Keratinocyte (primary cell): ENCODE measurements at regions not wholly inside any gene's neighbourhood (a gene's known extent, or its start where the extent isn't known, plus 50 kb on each side); places are given as distances from the start of the nearest gene placed in this dataset.

Experiments
- DNase-seq: peaks from one replicate; pipeline ENCODE4 v3.0.0-alpha.2; 2011; ENCODE audit warnings: low read depth, missing footprints, low spot score
- FAIRE-seq: peaks from 2 replicates; lab custom pipeline; 2011; peaks lifted over from hg19 to GRCh38; lab: Jason Lieb, UNC
- H2AFZ ChIP-seq: 2 replicates; pipeline ENCODE4 v1.6.0; 2012; ENCODE audit warnings: low read length, control low read depth, inconsistent platforms; ENCODE audit not compliant: control insufficient read depth
- H3K27ac ChIP-seq: 2 replicates; pipeline ENCODE4 v1.5.1; 2011; ENCODE audit warnings: low read length; ENCODE audit not compliant: control insufficient read depth, insufficient read depth
- H3K27me3 ChIP-seq: 3 replicates; pipeline ENCODE4 v1.6.0; 2011; ENCODE audit warnings: low read length; ENCODE audit not compliant: control insufficient read depth, insufficient read depth; ENCODE audit errors: extremely low read depth
- H3K36me3 ChIP-seq, 2 experiments: 2 replicates in 1 of 2; 3 replicates in 1 of 2; pipeline ENCODE4 v1.5.1; 2011; ENCODE audit warnings: low read length in 2 of 2, mild to moderate bottlenecking in 1 of 2; ENCODE audit not compliant: control insufficient read depth in 2 of 2, insufficient read depth in 2 of 2; ENCODE audit errors: extremely low read depth in 1 of 2
- H3K4me1 ChIP-seq: 3 replicates; pipeline ENCODE4 v1.5.1; 2011; ENCODE audit warnings: low read length; ENCODE audit not compliant: control insufficient read depth, insufficient read depth; ENCODE audit errors: extremely low read depth
- H3K4me2 ChIP-seq: 3 replicates; pipeline ENCODE4 v1.6.0; 2011; ENCODE audit warnings: low read depth, low read length; ENCODE audit not compliant: control insufficient read depth, insufficient read depth; ENCODE audit errors: extremely low read depth
- H3K4me3 ChIP-seq, 3 experiments: fragments of 200-600 bp in 1 of 3; sonication (generic) in 1 of 3; 2 replicates in 2 of 3; 3 replicates in 1 of 3; pipeline ENCODE4 v1.5.1; 2011 to 2016; ENCODE audit warnings: low read length in 3 of 3, mild to moderate bottlenecking in 3 of 3, control low read depth in 2 of 3, inconsistent platforms in 1 of 3, low read depth in 1 of 3, mixed read lengths in 1 of 3, mixed run types in 1 of 3, moderate library complexity in 1 of 3; ENCODE audit not compliant: control insufficient read depth in 2 of 3, insufficient read depth in 2 of 3; ENCODE audit errors: extremely low read depth in 1 of 3
- H3K79me2 ChIP-seq: 2 replicates; pipeline ENCODE4 v1.6.0; 2012; ENCODE audit warnings: low read length; ENCODE audit not compliant: control insufficient read depth, insufficient read depth
- H3K9ac ChIP-seq: 3 replicates; pipeline ENCODE4 v1.6.0; 2011; ENCODE audit warnings: low read length; ENCODE audit not compliant: control insufficient read depth, insufficient read depth; ENCODE audit errors: extremely low read depth
- H3K9me1 ChIP-seq: 3 replicates; pipeline ENCODE4 v1.6.0; 2011; ENCODE audit warnings: low read length; ENCODE audit not compliant: control insufficient read depth, insufficient read depth; ENCODE audit errors: extremely low read depth
- H3K9me3 ChIP-seq: 2 replicates; pipeline ENCODE4 v1.5.1; 2012; ENCODE audit warnings: low read depth, low read length; ENCODE audit not compliant: control insufficient read depth
- H4K20me1 ChIP-seq: 3 replicates; pipeline ENCODE4 v1.6.0; 2011; ENCODE audit warnings: low read length; ENCODE audit not compliant: control insufficient read depth, insufficient read depth; ENCODE audit errors: extremely low read depth
- EZH2 ChIP-seq: IDR thresholded peaks from one replicate; pipeline ENCODE4 v1.6.1; 2012; ENCODE audit warnings: inconsistent platforms, mild to moderate bottlenecking, low read length, moderate library complexity
- dilution Hi-C: fragments of 300-500 bp; cut with MboI; formaldehyde crosslinking; loops from one replicate; pipeline ENCODE4 v1.7.0; 2020; ENCODE audit warnings: low sequenced_read_pairs; ENCODE audit not compliant: extremely low pct_ligation_motif_present
- TF ChIP-seq, protein P1 (sequence below), 3 experiments: IDR thresholded peaks in 1 of 3; conservative IDR thresholded peaks in 1 of 3; optimal IDR thresholded peaks in 1 of 3; 2 replicates in 2 of 3; 3 replicates in 1 of 3; pipeline versions ENCODE3 to v1.5.1; 2011; ENCODE audit warnings: low read length in 3 of 3, mild to moderate bottlenecking in 3 of 3, moderate library complexity in 2 of 3, control low read depth in 1 of 3, inconsistent platforms in 1 of 3; ENCODE audit not compliant: insufficient read depth in 2 of 3; ENCODE audit errors: extremely low read depth in 1 of 3

DNA sequence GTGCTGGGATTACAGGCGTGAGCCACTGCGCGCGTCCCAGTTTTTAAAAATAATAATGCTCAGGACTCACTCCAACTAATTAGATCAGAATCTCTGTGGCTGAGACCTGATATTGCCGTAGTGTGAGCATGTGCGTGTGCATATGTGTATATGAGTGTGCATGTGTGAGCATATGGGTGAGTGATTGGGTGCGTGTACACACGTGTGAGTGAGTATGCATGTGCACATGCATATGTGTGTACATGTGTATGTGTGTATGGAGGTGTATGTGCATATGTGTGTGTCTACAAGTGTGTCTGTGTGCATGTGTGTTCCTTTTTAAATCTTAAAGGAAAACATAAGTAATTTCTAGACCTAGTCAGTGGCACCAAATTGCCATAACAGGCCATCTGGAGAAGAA, 54.8 kb upstream of the CKS2 start:
- H3K27ac ChIP-seq = no peak overlapping the region
- DNase-seq (no peak), FAIRE-seq (no peak)
- H3K27me3 ChIP-seq = no peaks in the 10 kb centered on the region
- H3K79me2 ChIP-seq = no peaks in the 10 kb centered on the region
- no peaks in the 10 kb centered on the region for H4K20me1 ChIP-seq
- no peaks in the 10 kb centered on the region for H3K9me1 ChIP-seq
- no peaks in the 10 kb centered on the region for H3K4me1 ChIP-seq
- no peaks in the 10 kb centered on the region for H3K36me3 ChIP-seq
- no peak overlapping the region for H2AFZ ChIP-seq
- no peak overlapping the region for H3K9ac ChIP-seq
- dilution Hi-C loops = no loop called here
- no peak overlapping the region for H3K4me3 ChIP-seq
- no peak overlapping the region for H3K4me2 ChIP-seq
- peaks cover 6% of the 10 kb centered on the region for H3K9me3 ChIP-seq
- TF ChIP-seq, protein P1, sequence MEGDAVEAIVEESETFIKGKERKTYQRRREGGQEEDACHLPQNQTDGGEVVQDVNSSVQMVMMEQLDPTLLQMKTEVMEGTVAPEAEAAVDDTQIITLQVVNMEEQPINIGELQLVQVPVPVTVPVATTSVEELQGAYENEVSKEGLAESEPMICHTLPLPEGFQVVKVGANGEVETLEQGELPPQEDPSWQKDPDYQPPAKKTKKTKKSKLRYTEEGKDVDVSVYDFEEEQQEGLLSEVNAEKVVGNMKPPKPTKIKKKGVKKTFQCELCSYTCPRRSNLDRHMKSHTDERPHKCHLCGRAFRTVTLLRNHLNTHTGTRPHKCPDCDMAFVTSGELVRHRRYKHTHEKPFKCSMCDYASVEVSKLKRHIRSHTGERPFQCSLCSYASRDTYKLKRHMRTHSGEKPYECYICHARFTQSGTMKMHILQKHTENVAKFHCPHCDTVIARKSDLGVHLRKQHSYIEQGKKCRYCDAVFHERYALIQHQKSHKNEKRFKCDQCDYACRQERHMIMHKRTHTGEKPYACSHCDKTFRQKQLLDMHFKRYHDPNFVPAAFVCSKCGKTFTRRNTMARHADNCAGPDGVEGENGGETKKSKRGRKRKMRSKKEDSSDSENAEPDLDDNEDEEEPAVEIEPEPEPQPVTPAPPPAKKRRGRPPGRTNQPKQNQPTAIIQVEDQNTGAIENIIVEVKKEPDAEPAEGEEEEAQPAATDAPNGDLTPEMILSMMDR (optimal IDR thresholded peaks at IDR 0.05 in 1 of 3, IDR thresholded peaks at IDR 0.05 in 1 of 3, conservative IDR thresholded peaks at IDR 0.05 in 1 of 3; ENCODE audit: extremely low read depth in 1 of 3, insufficient read depth in 2 of 3, low read length in 3 of 3) = no peak
- TF ChIP-seq EZH2 = no peak

DNA sequence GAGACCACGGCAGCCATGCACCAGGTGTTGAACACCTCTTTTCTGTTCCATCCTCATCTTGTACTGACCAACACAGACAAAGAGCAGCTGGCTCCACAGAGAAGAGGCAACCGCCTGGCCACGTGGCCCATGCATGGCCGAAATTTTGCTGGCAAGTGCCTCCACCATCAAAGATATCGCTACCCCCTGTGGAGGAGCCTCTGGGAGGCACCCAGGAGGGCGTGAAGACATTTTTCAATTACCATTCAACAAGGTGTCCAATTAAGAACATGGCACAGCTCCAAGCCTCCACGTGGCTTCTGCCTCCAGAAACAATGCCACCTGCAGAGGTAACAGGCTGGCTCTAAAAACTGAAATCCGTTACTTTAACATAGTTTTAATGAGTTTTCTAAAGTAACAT, 54.4 kb upstream of the CKS2 start:
- Histone ChIP-seq H3K4me1 (no peaks in the 10 kb centered on the region), H3K27ac (no peak overlapping the region), H3K9me3 (peaks cover 6% of the 10 kb centered on the region), H3K79me2 (no peaks in the 10 kb centered on the region), H3K4me2 (no peak overlapping the region), H2AFZ (no peak overlapping the region), H3K4me3 (no peak overlapping the region), H3K36me3 (no peaks in the 10 kb centered on the region), H4K20me1 (no peaks in the 10 kb centered on the region), H3K9ac (no peak overlapping the region), H3K27me3 (no peaks in the 10 kb centered on the region), H3K9me1 (no peaks in the 10 kb centered on the region)
- DNase-seq (no peak), FAIRE-seq (no peak)
- dilution Hi-C loops = no loop called here
- TF ChIP-seq EZH2 = no peak
- TF ChIP-seq, protein P1 (optimal IDR thresholded peaks at IDR 0.05 in 1 of 3, IDR thresholded peaks at IDR 0.05 in 1 of 3, conservative IDR thresholded peaks at IDR 0.05 in 1 of 3; ENCODE audit: extremely low read depth in 1 of 3, insufficient read depth in 2 of 3, low read length in 3 of 3) = no peak
